ENCODE measurements at regions not wholly inside any gene's neighbourhood (a gene's known extent, or its start where the extent isn't known, plus 50 kb on each side); places are given as distances from the start of the nearest gene placed in this dataset.

DNA sequence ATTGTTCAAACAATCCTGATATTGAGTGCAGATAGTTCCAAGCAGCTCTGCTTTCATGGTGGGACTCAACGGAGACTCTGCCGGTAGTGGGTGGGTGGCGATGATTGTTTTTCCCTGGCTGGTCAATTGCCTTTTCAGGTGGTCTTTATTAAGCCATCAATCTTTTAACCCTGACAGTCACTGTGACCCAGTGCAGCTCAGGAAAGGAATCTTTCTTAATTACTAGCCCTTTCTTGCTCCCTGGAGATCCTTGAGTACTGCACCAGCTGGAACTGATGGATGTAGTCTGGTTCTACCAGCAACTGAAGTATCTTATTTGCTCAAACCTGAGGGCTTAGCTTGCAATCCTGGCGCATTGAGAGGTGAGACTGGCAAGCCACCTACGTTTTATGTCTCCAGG lies 196.4 kb downstream of the PLPP3 start:
- Histone ChIP-seq H3K4me1 (no peaks in the 10 kb centered on the region), H3K4me3 (no peak overlapping the region), H3K27ac (no peak overlapping the region), H3K36me3 (no peaks in the 10 kb centered on the region), H3K27me3 (replicated peaks in 1 of 7) (no peaks in the 10 kb centered on the region), H3K9me3 (no peaks in the 10 kb centered on the region)
- no peak for DNase-seq
- TF ChIP-seq, protein P1, sequence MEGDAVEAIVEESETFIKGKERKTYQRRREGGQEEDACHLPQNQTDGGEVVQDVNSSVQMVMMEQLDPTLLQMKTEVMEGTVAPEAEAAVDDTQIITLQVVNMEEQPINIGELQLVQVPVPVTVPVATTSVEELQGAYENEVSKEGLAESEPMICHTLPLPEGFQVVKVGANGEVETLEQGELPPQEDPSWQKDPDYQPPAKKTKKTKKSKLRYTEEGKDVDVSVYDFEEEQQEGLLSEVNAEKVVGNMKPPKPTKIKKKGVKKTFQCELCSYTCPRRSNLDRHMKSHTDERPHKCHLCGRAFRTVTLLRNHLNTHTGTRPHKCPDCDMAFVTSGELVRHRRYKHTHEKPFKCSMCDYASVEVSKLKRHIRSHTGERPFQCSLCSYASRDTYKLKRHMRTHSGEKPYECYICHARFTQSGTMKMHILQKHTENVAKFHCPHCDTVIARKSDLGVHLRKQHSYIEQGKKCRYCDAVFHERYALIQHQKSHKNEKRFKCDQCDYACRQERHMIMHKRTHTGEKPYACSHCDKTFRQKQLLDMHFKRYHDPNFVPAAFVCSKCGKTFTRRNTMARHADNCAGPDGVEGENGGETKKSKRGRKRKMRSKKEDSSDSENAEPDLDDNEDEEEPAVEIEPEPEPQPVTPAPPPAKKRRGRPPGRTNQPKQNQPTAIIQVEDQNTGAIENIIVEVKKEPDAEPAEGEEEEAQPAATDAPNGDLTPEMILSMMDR (IDR thresholded peaks at IDR 0.05 in 8 of 11, conservative IDR thresholded peaks at IDR 0.05 in 3 of 11) = no peak
- TF ChIP-seq POLR2A (IDR thresholded peaks at IDR 0.05) (no peak), POLR2AphosphoS5 (IDR thresholded peaks at IDR 0.05) (no peak)
- WGBS, 5 donors = 85 to 96% (median 95%) methylated on average over 5 of the region's 5 CpGs
- intact Hi-C loops (cut with DNase I; ENCODE audit: low total_unique reads) = no loop called here

DNA sequence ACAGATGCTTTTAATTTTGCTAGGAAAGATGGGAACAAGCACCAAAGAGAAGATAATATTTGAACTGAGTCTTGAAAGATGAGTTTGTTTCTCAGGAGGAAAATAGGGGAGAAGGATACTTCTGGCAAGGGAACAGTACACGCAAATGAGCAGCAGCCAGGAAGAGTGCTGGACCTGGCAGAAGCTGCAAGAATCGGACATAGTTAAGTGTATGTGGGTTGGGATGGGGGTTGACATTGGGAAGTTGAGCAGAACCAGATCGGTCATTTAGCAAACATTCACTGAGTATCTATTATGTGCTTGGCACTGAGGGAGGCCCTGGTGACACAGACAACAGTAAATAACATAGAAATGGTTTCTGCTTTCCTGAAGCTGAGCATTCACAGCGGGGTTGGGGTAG lies 198.8 kb downstream of the PLPP3 start:
- DNase-seq = no peak
- Histone ChIP-seq H3K27me3 (replicated peaks in 1 of 7) (no peaks in the 10 kb centered on the region), H3K36me3 (no peaks in the 10 kb centered on the region), H3K9me3 (no peaks in the 10 kb centered on the region), H3K27ac (no peak overlapping the region), H3K4me3 (no peak overlapping the region), H3K4me1 (no peaks in the 10 kb centered on the region)
- intact Hi-C loops (cut with DNase I; ENCODE audit: low total_unique reads) = no loop called here
- 60 to 81% (median 74%) methylated on average over 4 of the region's 4 CpGs for WGBS, 5 donors
- TF ChIP-seq POLR2A (IDR thresholded peaks at IDR 0.05) = no peak
- TF ChIP-seq POLR2AphosphoS5 (IDR thresholded peaks at IDR 0.05) = no peak
- TF ChIP-seq, protein P1 (IDR thresholded peaks at IDR 0.05 in 8 of 11, conservative IDR thresholded peaks at IDR 0.05 in 3 of 11) = no peak

DNA sequence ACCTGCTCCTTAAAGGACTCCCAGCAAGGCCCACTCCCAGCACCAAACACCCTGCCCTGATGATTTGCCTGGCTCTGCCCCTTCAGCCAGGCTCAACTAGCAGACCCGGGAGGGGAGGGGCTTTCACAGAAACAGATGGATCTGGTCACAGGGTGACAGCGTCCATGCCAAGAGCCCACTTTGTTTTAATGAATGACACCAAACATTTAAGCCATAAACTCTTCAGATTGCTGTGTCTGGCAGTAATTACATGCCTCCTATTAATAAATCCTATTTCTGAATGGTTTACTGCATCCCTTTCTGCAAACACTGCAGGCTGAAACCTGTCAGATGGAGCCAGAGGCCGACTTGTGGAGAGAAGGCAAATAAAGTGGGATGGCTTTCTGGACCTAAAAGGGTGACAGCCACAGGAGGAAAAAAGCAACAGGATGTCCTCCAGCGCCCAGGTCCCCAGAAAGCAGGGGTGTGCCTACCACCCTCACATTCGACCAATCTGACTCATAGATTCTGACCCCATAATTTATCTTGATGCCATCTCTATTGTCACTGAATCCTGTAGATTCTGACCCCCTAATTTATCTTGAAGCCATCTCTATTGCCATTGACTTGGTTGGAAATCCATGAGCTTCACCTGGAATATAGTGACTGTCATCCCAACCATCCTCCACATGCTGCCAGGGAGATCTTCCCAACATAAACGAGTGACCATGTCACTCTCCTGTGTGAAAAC lies 200.9 kb downstream of the PLPP3 start:
- Histone ChIP-seq H3K36me3 (no peaks in the 10 kb centered on the region), H3K27ac (no peak overlapping the region), H3K27me3 (replicated peaks in 1 of 7) (no peaks in the 10 kb centered on the region), H3K4me1 (no peaks in the 10 kb centered on the region), H3K9me3 (no peaks in the 10 kb centered on the region), H3K4me3 (no peak overlapping the region)
- intact Hi-C loops (cut with DNase I; ENCODE audit: low total_unique reads) = no loop called here
- no peak for DNase-seq
- 59 to 81% (median 79%) methylated on average over 6 of the region's 6 CpGs for WGBS, 5 donors
- TF ChIP-seq, protein P1 (IDR thresholded peaks at IDR 0.05 in 8 of 11, conservative IDR thresholded peaks at IDR 0.05 in 3 of 11) = no peak
- no peak for TF ChIP-seq POLR2AphosphoS5 (IDR thresholded peaks at IDR 0.05)
- TF ChIP-seq POLR2A (IDR thresholded peaks at IDR 0.05) = no peak

DNA sequence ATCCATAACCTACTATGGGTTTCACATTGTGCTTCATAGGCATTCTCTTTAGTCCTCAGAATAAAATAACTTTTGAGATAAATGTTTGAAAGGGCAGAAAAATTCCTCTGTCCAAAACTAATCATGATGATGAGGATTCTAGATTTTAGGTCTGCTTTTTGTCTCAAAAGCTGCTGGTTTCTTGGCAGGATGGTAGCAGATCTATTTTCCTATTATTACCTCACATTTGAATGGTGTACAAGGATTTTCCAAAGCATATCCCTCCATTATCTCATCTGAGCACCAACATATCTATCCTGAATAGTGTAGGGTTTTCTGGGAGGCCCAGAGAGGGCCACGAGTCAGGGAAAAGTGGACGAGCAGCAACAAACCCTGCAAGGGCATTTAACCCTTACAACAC lies 201.9 kb downstream of the PLPP3 start:
- H3K36me3 ChIP-seq = no peaks in the 10 kb centered on the region
- no peaks in the 10 kb centered on the region for H3K9me3 ChIP-seq
- WGBS, 5 donors = 75 to 93% (median 81%) methylated on average over 2 of the region's 2 CpGs
- no peak overlapping the region for H3K4me3 ChIP-seq
- H3K27me3 ChIP-seq (replicated peaks in 1 of 7) = no peaks in the 10 kb centered on the region
- no peak for DNase-seq
- no peaks in the 10 kb centered on the region for H3K4me1 ChIP-seq
- TF ChIP-seq POLR2A (IDR thresholded peaks at IDR 0.05) (no peak), POLR2AphosphoS5 (IDR thresholded peaks at IDR 0.05) (no peak)
- TF ChIP-seq, protein P1 (IDR thresholded peaks at IDR 0.05 in 8 of 11, conservative IDR thresholded peaks at IDR 0.05 in 3 of 11) = no peak
- no peak overlapping the region for H3K27ac ChIP-seq
- intact Hi-C loops (cut with DNase I; ENCODE audit: low total_unique reads) = no loop called here
